Stimulated activated CD4-positive, alpha-beta T cell treated with anti-CD3 and anti-CD28 coated beads, Interleukin-4, amount 100 ng/mL, for 4 hours (primary cell): ENCODE measurements at regions not wholly inside any gene's neighbourhood (a gene's known extent, or its start where the extent isn't known, plus 50 kb on each side); places are given as distances from the start of the nearest gene placed in this dataset.

Experiments used
- DNase-seq, 2 experiments: peaks; one replicate each; pipeline ENCODE4 v3.0.0-alpha.2; 2020

GRCh38 chr7:17184805-17185689 lies 113.4 kb upstream of the AHR start:
- DNase-seq = no peak

DNA sequence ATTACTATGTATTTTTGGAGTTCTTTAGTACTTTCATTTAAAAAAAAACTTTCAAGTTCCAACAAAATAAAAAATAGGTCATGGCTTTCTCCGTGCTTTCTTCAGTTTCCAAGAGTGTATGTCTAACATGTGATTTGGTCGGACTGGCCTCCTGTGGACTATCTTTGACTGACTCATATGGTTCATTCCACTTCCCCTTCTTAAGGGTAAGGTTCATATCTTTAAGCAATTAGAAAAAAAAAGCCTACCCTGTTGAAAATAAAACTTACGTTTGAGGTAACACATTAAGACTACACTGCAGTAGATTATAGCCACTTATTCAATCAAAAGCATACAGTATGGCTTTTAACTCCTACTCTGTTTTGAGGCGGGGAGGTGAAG lies 112.8 kb upstream of the AHR start:
- DNase-seq = no peak

- no peak for DNase-seq
Observed at GRCh38 chr7:17186745-17187530, 111.5 kb upstream of the AHR start.

DNA sequence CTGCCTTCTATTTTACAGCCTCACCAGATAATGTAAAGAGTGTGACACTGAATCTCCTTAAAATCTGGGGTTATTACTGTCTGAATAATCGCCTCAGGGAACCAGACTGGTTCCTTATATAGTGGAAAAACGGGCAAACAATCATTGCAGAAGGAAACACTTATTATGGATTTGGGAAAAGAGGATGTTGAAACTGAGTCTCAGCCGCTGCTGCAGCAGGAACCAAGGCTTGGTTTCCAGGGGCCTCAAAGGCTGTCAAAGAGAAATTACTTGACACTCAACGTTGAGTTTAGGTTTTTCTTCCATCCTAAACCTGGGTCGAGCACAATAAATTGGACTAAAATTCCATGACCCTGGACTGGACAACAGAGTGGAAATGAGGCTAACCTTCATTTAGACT lies 103.8 kb upstream of the AHR start:
- no peak for DNase-seq

DNA sequence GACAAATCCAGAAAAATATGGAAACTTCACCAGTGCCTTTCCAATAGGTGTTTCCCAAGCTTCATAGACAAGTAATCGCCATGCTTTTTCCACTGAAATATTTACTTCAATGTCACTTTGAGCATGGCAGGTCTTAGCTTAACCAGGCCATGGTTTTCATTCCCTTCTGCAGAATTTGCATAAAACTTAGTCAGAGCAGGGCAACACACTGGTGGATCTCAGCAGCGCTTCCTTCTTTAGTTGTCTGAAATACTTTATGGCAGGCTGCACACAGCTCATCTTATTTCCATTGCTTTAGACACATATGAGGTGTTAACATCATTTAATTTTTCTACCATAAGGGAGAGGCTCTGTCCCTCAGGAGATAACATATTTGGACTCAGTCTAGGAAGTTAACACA lies 102.9 kb upstream of the AHR start:
- no peak for DNase-seq

GRCh38 chr7:17205910-17206309 lies 92.5 kb upstream of the AHR start:
- no peak for DNase-seq

GRCh38 chr7:17206349-17206905 lies 92.0 kb upstream of the AHR start:
- DNase-seq = no peak

GRCh38 chr7:17207220-17207619 lies 91.2 kb upstream of the AHR start:
- DNase-seq = no peak

GRCh38 chr7:17209101-17209500 lies 89.4 kb upstream of the AHR start:
- no peak for DNase-seq

DNA sequence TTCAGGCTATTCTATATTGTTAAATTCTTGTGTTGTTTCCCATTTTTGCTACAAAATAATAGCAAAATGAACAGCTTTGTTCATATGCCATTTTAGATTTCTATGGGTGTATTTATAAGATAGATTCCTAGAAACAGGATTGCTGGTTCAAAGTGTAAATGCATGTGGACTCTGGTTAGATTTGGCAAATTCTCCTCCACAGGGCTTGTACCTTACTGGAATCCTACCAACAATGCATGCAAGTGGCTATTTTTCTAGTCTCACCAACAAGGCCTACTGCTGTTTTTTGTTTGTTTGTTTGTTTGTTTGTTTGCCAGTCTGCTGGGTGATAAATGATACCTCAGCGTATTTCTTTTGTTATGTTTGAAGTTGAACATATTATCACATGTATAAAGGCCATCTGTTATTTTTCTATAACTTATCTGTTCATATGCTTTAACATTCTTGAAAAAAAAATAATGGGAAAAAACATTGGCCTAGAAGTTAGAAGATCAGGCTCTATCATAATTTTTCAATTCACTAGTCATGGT lies 87.1 kb upstream of the AHR start:
- DNase-seq = no peak

- DNase-seq = no peak
Observed at GRCh38 chr7:17212188-17212587, 86.3 kb upstream of the AHR start.

DNA sequence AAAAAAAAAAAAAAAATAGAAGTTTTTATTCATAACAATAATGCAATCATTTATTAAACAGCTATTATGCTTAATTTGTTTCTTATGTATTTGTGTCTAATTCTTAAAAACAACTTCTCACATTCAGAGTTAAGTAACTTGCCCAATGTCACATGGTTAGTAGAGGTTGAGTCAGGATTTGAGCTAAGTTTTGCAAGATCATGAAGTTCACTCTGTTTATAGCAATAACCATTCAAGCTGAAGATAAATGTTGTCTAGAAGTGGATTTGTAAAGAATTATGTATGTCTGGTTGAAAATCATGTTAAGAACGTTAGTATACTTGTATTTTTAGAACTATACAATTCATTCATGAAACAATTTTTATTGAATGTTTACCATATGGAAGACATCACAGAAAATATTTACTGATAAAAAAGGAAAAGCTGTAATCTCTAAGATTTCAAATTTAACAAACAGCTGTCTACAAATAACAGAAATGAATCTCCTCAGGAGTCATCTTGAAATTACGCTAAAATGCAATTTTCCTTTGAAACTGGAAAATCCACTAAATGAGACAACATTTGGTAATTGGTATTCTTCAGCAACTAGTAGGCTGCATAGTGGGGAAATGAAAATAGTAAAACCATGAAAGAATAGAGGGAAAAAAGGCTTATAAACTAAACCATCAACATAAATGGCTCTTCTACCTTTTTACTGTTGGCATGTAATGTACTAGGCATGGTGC lies 70.5 kb upstream of the AHR start:
- no peak for DNase-seq

GRCh38 chr7:17229228-17229627 lies 69.2 kb upstream of the AHR start:
- DNase-seq = no peak

- DNase-seq = no peak
Observed at GRCh38 chr7:17230099-17230807, 68.2 kb upstream of the AHR start.

GRCh38 chr7:17233603-17234002 lies 64.8 kb upstream of the AHR start:
- no peak for DNase-seq

DNA sequence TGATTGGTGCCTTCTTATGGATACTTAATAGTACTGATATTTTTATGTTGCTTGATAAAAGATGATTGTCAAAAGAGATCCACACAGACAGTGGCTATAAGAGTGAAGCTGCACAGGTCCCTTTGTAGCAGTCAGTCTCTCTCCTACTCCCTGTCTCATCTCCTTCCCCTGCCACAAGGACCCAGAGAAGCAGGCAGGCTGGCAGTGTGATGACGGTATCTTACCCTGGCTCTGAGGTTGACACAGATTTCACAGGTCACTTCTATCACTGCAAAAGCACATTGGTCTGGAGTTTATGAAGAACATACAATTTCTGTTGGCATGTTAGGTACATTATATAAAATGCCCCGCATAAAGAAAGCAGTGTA lies 64.4 kb upstream of the AHR start:
- peak; percentile 6 to 35 for DNase-seq

GRCh38 chr7:17234398-17235031 lies 63.9 kb upstream of the AHR start:
- peak; percentile 7 to 72 for DNase-seq

DNA sequence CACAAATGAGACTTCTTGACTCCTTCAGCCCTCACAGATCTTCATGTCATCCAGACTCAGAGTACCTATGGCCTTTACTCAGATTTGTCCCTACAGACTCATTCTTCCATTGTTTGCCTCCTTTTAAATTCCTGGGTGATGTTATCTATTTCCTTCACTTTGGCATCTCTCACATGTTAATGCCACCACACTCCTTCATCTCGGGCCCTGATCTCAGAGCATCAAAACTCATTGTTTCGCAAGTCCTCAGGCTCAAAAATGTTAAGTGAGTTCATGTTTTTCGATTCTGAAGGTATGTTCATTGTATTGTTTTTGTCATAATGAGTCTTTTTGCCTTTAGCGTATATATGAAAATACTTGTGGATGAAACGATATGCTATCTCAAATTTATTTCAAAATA lies 62.3 kb upstream of the AHR start:
- DNase-seq = no peak

- no peak for DNase-seq
Observed at GRCh38 chr7:17236603-17237002, 61.8 kb upstream of the AHR start.

- DNase-seq = no peak
Observed at GRCh38 chr7:17239046-17239445, 59.4 kb upstream of the AHR start.

DNA sequence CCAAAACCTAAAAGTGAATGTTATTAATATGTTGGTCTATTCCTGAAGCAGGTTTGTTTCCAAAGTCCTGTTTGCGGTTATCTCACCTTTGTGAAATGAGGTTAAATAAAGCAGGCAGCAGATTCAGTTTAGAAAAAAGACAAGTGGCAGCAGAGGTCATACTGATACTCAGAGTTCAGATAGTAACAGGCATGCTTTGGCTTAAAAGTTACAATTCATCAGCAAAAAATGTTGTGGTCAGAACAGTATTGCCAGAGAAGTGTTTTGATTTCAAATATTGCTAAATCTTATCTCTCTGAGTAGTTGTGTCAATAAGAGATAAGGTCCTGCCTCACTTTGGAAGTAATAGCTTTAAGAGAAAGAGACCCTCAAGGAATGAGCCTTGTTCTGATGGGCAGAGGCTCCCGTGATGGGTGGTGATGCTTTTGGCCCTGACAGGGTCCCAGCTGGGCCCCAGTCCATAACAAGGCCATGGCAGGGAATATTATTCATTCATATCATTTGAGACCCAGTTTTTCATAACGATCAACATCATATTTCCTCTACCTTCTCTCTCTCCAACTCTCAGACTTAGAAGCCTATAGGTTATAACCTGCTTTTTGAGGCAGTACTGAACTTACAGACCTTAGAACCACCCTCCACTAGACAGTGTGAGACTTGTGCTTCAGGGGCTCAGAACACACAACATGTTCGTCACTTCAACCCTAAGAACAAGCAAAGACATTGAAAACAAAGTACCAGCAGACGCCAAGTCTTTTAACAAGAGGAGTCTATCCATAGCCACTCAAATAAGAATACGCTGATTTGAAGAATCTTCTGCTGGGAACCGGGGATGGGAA lies 58.5 kb upstream of the AHR start:
- no peak for DNase-seq
